ENCODE measurements at regions not wholly inside any gene's neighbourhood (a gene's known extent, or its start where the extent isn't known, plus 50 kb on each side); places are given as distances from the start of the nearest gene placed in this dataset.
"Not testable (repeated sequence)": the region's sequence is repeated elsewhere in the genome, so short reads cannot be mapped to it uniquely, and the experiment has no call there.

GRCh38 chrX:40988100-40988499 is 97.1 kb upstream of the USP9X start:
- H3K27me3 ChIP-seq = no peaks in the 10 kb centered on the region
- no peak for DNase-seq
- no peaks in the 10 kb centered on the region for H3K36me3 ChIP-seq
- TF ChIP-seq CTCF (IDR thresholded peaks at IDR 0.05) (no peak), POLR2A (IDR thresholded peaks at IDR 0.05) (no peak)
- H3K4me1 ChIP-seq = no peaks in the 10 kb centered on the region
- no peaks in the 10 kb centered on the region for H3K9me3 ChIP-seq
- H3K27ac ChIP-seq = no peak overlapping the region
- intact Hi-C loops (cut with DNase I) = no loop called here
- no peak overlapping the region for H3K4me3 ChIP-seq (replicated peaks in 1 of 3)
- WGBS, 2 donors = 95 to 96% methylated on average over 3 of the region's 3 CpGs

DNA sequence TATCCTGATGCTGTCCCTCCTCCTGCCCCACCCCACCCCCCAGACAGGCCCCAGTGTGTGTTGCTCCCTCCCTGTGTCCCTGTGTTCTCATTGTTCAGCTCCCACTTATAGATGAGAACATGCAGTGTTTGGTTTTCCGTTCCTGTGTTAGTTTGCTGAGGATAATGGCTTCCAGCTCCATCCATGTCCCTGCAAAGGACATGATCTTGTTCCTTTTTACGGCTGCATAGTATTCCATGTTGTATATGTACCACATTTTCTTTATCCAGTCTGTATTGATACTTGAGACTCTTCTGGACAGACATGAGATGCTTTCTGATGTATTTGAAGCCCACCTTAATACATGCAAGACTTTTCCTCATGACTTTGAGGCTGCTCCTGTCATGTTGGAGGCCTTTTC is 91.8 kb upstream of the USP9X start:
- H3K9me3 ChIP-seq; H3K4me1 ChIP-seq; H3K4me3 ChIP-seq (replicated peaks in 1 of 3); intact Hi-C loops (cut with DNase I); H3K27me3 ChIP-seq; H3K36me3 ChIP-seq; H3K27ac ChIP-seq; DNase-seq: not testable (repeated sequence)
- WGBS, 2 donors = 88 to 100% methylated on average over 2 of the region's 2 CpGs

DNA sequence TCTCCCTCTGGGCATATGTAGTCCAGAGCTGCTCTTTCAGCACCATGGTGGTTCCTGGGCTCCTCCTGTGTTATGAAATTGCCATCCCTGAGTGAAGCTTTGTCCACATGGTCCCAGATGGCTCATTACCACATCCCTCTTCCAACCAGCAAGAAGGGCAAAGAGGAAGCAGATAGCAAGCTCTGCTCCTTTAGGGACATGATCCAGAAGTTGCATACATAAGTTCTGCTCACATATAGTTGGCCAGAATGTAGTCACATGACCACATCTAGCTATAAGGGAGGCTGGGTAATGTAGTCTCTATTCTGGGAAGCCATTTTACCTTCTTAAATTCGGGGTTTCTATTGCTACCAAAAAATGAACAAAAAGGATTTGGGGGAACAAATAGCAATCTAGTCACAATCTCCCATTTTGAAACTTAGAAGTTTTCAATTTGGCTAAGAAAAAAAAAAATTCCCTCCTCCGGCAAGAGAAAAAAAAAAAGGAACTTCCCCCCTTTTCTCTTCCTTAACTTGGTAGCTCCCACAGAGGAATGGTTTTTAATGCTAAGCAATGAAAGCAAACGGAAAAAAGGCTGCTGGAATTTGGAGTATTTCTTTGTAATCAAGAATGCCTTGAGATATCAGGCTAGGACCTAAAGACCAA is 88.2 kb upstream of the USP9X start:
- WGBS, 2 donors = 9 to 15% methylated on average over 3 of the region's 3 CpGs
- intact Hi-C loops (cut with DNase I) = no loop called here

GRCh38 chrX:40998123-40998522 is 87.1 kb upstream of the USP9X start:
- Histone ChIP-seq H3K36me3 (no peaks in the 10 kb centered on the region), H3K4me1 (no peaks in the 10 kb centered on the region), H3K27me3 (no peaks in the 10 kb centered on the region), H3K9me3 (no peaks in the 10 kb centered on the region), H3K27ac (no peak overlapping the region), H3K4me3 (replicated peaks in 1 of 3) (no peak overlapping the region)
- intact Hi-C loops (cut with DNase I) = no loop called here
- TF ChIP-seq CTCF (IDR thresholded peaks at IDR 0.05) (no peak), POLR2A (IDR thresholded peaks at IDR 0.05) (no peak)
- 94 to 100% methylated on average over 4 to 5 of the region's 5 CpGs for WGBS, 2 donors
- DNase-seq = no peak

More for the DNA sequence above, 88.2 kb upstream of the USP9X start:
- H3K36me3 ChIP-seq = no peaks in the 10 kb centered on the region
- DNase-seq = no peak
- no peaks in the 10 kb centered on the region for H3K27me3 ChIP-seq
- H3K4me1 ChIP-seq = no peaks in the 10 kb centered on the region
- no peak overlapping the region for H3K27ac ChIP-seq
- no peaks in the 10 kb centered on the region for H3K9me3 ChIP-seq
- no peak for TF ChIP-seq POLR2A (IDR thresholded peaks at IDR 0.05)
- TF ChIP-seq CTCF (IDR thresholded peaks at IDR 0.05) = no peak
- H3K4me3 ChIP-seq (replicated peaks in 1 of 3) = no peak overlapping the region

DNA sequence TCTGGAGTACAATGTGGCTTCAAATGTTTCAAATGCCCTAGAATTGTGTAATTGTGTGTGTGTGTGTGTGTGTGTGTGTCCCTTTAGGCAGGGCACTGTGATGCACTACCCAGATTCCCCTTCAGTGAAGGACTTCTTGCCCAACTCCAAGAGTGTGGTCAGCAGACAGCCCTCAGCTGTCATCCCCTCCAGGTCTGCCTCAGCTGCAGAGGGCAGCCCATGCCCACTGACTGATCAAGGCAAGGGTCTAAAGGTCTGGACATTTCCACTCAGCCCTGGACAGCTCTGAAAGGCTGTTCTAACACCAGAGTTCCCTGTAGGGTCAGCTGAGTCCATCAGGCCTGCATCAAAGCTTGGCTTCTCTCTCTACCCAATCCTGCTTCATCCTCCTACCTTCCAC is 83.9 kb upstream of the USP9X start:
- no peaks in the 10 kb centered on the region for H3K9me3 ChIP-seq
- intact Hi-C loops (cut with DNase I) = no loop called here
- H3K4me1 ChIP-seq = no peaks in the 10 kb centered on the region
- H3K27ac ChIP-seq = no peak overlapping the region
- DNase-seq = no peak
- H3K4me3 ChIP-seq (replicated peaks in 1 of 3) = no peak overlapping the region
- H3K27me3 ChIP-seq = no peaks in the 10 kb centered on the region
- H3K36me3 ChIP-seq = no peaks in the 10 kb centered on the region
- TF ChIP-seq POLR2A (IDR thresholded peaks at IDR 0.05) (no peak), CTCF (IDR thresholded peaks at IDR 0.05) (no peak)

DNA sequence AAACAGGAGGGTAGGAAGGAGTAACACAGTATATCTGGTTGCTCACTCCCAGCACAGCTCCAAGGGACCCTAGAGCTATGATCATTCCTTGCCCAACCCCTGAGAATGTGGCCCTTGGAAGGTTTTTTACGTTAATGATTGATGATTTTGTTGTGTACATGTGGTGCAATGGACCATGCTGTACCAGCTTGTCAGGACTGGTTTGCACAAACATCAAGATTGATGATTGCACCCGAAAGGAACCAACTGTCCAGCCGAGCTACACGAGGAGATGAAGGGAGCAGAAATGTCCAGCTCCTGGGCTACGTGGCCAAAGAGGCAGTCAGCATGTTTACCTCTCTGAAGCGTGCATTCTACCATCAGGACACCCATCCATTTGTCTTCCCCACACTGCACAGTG is 83.2 kb upstream of the USP9X start:
- Histone ChIP-seq H3K4me3 (replicated peaks in 1 of 3) (no peak overlapping the region), H3K27me3 (no peaks in the 10 kb centered on the region), H3K27ac (no peak overlapping the region), H3K9me3 (no peaks in the 10 kb centered on the region), H3K36me3 (no peaks in the 10 kb centered on the region), H3K4me1 (no peaks in the 10 kb centered on the region)
- intact Hi-C loops (cut with DNase I) = no loop called here
- no peak for DNase-seq
- TF ChIP-seq CTCF (IDR thresholded peaks at IDR 0.05) (no peak), POLR2A (IDR thresholded peaks at IDR 0.05) (no peak)
- 70 to 77% methylated on average over 2 to 6 of the region's 6 CpGs for WGBS, 2 donors

Data from thyroid gland (tissue), 4 donors.